ENCODE measurements at regions not wholly inside any gene's neighbourhood (a gene's known extent, or its start where the extent isn't known, plus 50 kb on each side); places are given as distances from the start of the nearest gene placed in this dataset.

DNA sequence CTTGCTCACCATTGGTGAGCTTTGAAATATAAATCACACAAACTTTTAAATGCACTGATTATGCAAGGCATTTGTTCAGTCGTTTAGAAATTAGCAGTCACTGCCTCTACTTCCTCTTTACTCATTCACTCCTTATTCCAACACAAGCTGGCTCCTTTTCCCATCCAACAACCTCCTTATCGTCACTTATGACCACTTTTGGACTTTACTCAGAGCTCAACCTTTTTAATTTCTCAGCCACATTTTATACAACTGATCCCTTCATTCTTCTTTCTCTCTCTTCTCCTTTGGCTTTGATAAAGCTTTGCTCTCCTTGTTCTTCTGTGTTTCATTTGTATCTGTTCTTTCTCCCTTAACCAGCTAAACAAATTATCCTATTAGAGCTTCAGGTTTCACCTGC, 126.4 kb upstream of the PLEKHA5 start (continued):
- no peak for TF ChIP-seq CHD7 (IDR thresholded peaks at IDR 0.05; ENCODE audit: insufficient replicate concordance, low read length)
- no peak for TF ChIP-seq NRF1 (IDR thresholded peaks at IDR 0.05; ENCODE audit: low read depth, low read length)
- TF ChIP-seq, protein P1, sequence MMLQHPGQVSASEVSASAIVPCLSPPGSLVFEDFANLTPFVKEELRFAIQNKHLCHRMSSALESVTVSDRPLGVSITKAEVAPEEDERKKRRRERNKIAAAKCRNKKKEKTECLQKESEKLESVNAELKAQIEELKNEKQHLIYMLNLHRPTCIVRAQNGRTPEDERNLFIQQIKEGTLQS (IDR thresholded peaks at IDR 0.05; ENCODE audit: insufficient read depth, low read depth, low read length) = no peak
- TF ChIP-seq PHF8 (conservative IDR thresholded peaks at IDR 0.05; ENCODE audit: low read depth, low read length) = no peak
- TF ChIP-seq EP300 (IDR thresholded peaks at IDR 0.05; ENCODE audit: borderline replicate concordance in 1 of 2, low read depth in 2 of 2, low read length in 2 of 2) = no peak
- TF ChIP-seq BACH1 (IDR thresholded peaks at IDR 0.05; ENCODE audit: low read length) = no peak

All from H1 (cell line).